HG02610 (cell line): ENCODE measurements at regions not wholly inside any gene's neighbourhood (a gene's known extent, or its start where the extent isn't known, plus 50 kb on each side); places are given as distances from the start of the nearest gene placed in this dataset.

Experiments
- ATAC-seq: cut with Tn5 transposase; IDR thresholded peaks from one replicate; pipeline ENCODE4 v1.9.1; 2021; ENCODE audit warnings: mild to moderate bottlenecking, moderate library complexity; ENCODE audit not compliant: unreplicated experiment

DNA sequence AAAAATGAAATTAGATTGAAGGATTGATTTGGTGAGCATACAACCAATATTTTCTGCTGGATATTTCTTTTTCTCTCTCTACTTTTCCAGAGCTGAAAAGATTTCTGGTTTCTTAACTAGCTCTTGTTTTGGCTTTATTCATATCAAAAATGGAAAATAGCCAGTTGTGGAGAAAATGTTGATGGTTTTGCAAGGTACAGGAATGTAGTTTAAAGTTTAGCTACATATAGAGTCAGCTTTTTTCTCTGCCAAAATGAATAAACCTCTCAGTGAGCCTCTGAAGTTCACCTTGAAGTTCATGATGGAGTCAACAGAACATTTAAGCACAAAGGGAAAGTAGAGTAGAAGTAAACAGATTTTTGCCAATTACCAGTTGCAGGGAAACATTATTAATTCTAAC lies 720.5 kb upstream of the ALCAM start:
- ATAC-seq = no peak

DNA sequence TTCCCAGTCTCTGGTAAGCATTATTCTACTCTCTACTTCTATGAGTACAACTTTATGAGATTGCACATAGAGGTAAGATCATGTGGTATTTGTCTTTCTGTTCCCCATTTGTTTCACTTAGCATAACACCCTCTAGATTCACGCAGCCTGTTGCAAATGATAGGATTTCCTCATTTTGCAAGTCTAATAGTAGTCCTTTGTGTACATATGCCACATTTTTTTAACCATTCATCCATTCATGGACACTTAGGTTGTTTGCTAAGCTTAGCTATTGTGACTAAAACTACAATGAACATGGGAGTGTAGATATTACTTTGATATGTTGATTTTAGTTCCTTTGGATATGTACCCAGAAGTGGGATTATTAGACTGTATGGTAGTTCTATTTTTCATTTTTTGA lies 717.9 kb upstream of the ALCAM start:
- ATAC-seq = no peak

DNA sequence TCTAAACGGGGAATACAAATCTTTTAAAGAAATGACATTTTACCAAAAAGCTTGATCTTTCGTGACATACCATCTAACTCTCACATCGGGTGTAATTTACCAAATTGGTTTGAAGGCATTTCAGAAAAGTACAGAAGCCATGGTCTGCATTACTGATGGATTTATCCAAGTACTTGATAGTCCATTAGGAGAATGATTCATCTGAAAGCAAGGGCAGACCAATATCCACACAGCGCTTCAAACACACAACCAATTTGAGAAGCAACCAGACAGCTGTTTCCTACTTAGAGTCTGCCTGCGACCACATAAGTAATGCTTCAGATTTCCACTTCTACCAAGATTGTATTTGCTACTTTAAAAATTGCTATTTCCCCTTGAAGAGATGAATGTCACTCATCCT lies 697.6 kb upstream of the ALCAM start:
- ATAC-seq = no peak

DNA sequence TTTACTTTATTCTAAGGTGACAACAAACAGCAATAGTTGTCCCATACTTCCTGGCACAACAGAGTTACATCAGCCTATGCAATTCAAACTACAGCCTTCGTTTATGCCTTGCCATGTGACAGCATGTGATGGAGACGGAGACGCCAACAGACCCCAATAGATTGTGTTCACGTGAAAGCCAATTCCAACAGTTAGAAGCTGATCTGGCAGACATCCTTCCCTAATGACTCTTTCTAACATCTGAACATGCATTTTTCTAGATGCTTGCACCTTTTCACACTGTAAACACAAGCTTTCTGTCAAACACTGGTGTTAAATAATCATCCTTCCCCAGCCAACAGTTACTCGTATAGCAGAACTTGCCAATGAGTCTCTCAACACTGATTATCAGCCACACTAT lies 694.4 kb upstream of the ALCAM start:
- ATAC-seq = no peak

DNA sequence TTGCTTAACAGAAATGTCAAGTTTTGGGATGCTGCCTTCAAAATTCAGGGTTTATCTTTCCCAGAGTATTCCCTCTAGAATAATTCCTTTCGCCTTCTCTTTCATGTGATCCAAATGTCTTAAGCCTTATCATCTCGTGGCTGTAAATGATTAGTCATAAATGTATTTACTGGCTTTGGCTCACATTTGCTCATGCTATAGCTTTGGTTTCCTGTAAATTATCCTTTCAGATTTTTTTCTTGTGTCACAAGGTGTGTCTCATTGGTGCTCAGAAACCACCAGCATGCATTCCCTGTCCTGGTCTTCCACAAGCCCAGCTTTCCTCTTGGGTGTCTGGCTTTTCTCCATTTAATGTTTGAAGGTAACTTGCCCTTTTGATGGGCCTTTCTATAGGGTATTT lies 692.7 kb upstream of the ALCAM start:
- ATAC-seq = no peak

DNA sequence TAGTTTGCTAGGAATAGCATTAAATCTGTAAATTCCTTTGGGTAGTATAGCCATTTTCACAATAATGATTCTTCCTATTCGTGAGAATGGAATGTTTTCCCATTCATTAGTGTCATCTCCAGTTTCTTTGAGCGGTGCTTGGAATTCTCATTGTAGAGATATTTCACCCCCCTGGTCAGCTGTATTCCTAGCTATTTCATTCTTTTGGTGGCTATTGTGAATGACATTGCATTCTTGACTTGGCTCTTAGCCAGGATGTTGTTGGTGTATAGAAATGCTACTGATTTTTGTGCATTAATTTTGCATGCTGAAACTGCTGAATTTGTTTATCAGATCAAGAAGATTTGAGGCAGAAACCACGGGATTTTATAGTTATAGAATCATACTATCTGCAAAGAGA lies 690.5 kb upstream of the ALCAM start:
- no peak for ATAC-seq

DNA sequence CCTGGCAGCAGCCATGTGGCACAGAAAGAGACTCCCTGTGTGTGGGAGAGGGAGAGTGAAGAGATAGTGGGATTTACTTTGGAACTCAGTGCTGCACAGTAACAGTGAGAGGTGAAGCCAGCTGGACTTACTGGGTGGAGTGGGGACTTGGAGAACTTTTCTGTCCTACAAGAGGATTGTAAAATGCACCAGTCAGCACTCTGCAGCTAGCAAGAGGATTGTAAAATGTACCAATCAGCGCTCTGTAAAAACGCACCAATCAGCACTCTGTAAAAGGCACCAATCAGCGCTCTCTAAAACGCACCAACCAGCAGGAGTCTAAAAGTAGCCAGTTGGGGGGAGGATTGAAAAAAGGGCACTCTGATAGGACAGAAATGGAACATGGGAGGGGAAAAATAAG lies 688.8 kb upstream of the ALCAM start:
- no peak for ATAC-seq

DNA sequence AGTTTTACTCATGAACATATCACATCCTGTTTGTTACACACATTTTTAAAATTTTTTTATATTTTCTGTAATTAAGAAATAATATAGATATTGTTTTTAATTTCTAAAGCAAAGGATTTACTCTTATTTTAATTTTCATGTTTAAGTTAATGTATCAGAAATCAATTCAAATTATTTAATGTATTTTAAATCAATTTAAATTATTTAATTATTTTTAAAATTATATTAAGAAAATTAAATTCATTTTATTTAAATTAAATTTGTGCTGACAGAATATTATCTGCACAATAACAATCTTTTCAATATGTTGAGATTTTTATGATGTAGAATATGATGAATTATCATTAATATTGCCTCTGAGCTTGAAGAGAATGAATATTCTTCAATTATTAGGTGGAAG lies 681.2 kb upstream of the ALCAM start:
- no peak for ATAC-seq

DNA sequence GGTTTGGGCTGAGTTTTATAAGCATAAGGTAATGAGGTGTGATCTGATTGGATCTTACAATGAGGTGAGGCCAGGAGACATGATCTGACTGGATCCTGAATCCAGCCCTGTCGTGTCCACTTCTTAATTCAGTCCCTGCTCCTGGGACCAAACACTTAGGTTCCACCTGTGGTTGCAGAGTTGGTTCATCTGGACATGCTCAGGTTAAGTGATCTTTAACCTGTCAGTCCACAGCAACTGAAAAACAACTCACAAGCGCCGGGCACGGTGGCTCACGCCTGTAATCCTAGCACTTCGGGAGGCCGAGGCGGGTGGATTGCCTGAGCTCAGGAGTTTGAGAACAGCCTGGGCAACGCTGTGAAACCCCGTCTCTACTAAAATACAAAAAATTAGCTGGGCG lies 679.3 kb upstream of the ALCAM start:
- ATAC-seq = no peak

DNA sequence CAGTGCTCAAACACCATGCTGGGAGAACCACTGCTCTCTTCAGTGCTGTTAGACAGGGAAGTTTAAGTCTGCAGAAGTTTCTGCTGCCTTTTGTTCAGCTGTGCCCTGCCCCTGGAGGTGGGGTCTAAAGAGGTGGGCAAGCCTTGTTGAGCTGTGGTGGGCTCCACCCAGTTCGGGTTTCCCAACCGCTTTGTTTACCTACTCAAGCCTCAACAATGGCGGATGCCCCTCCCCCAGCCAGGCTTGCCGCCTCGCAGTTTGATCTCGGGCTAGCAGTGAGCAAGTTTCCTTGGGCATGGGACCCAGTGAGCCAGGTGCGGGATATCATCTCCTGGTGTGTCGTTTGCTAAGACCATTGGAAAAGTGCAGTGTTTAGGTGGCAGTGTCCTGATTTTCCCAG lies 670.2 kb upstream of the ALCAM start:
- ATAC-seq = no peak

DNA sequence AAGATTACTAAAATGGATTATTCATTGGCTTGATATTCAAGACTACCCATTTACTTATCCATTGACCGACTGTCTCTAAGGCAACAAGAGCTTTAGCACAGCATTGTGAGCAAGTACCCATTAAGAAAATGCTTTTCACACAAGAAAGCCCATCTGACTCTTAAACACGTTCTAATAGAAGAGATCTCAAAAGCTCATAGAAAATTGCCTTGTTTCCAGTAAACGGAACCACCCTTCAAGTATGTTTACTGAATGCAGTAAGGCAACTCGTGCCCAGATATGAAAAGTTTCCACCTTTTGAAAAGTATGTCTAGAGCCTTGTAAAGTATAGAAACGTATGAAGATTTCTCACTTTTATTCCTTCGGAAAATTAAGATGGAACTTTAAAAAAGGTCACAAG lies 655.3 kb upstream of the ALCAM start:
- no peak for ATAC-seq

DNA sequence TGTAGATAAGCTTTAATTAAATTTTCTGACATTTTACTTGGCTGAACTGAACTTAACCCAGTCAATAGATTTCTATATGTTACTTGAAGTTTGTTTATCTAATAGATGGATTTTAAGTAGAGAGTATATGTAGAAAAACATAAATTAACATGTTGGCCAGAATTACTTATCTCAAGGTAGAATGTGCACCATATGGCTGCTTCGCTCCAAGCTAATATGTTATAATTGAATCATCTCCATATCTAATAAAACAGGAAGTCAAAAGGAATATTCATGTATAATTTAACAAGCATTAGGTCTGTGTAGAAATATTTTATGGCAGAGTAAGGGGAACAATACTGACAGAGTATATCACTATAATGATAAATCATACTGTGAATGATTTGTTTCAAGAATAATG lies 650.7 kb upstream of the ALCAM start:
- ATAC-seq = no peak

DNA sequence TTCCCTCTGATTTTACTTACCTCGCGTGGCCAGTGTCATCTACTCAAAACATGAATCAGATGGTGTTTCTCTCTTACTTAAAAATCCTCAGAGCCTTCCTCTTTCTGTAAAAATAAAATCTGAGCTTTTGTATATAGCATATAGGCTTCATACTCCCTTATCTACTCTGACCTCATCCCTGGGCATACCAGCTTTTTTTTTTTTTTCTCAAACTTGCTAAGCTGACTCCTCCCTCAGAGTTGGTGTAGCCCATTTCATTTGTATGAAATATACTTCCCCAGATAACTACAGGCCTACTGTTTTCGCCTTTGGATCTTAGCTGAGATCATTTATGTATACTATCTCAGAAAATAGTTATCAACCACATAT lies 648.9 kb upstream of the ALCAM start:
- ATAC-seq = peak; percentile 50

DNA sequence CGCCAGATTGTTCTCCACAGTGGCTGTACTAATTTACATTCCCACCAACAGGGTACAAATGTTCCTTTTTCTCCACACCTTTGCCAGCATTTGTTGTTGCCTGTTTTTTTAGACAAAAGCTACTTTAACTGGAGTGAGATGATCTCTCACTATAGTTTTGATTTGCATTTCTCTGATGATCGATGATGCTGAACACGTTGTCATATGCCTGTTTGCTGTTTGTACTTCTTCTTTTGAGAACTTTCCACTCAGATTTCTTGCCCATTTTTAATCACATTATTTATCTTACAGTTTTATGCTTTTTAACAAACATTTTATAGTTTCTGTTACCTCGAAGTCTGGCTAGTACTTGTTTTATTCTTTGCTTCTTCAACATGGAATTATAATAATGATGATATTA lies 643.7 kb upstream of the ALCAM start:
- no peak for ATAC-seq

DNA sequence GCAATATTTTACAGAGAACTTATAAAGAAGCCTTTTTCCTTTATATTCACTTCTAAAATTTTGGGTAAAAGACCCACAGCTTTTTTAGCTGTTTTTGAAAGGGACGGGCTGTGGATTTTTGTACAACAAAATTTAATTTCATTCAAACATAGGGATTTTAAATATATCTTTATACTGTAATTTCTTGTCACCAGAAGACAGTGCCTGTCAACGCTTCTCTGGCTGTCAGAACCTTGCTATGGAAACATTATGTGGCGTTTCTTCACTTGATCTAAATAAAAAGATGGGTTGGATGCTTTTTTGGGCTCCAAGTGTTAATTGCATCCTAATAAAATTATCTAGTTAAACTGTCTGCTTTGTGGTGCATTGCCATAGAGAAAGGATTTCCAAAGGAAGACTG lies 635.6 kb upstream of the ALCAM start:
- no peak for ATAC-seq

DNA sequence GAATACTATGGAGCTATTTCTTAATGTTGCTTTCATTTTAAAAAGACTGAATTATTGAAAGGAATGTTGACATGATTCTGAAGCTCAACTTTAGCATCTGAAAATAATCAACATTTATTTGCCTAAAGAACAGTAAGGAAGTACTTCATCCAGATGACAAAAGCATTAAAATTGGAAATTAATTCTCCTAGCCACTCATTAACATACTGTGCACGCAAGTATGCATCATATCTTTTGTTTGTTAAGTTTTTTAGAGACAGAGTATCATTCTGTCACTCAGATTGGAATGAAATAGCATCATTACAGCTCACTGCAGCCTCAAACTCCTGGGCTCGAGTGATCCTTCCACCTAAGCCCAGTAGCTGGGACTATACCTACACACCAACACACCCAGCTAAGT lies 632.1 kb upstream of the ALCAM start:
- no peak for ATAC-seq

DNA sequence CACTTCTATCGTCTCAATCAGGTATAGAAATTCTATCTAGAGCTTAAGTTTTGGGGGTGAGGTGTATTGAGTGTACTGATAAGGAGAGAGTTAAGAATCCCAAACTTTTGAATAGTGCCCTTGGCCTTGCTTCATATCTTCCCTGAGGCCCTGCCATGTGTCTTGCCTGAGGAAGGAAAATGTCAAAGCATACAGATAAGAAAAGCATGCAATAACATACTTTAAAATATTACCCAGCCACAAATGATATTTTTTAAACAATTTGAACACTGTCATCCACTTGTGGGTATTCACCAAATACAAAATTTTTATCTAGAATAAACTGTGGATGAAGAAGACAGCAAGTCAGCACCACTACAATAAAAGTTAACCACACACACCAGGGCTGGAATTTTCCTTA lies 631.0 kb upstream of the ALCAM start:
- ATAC-seq = no peak

DNA sequence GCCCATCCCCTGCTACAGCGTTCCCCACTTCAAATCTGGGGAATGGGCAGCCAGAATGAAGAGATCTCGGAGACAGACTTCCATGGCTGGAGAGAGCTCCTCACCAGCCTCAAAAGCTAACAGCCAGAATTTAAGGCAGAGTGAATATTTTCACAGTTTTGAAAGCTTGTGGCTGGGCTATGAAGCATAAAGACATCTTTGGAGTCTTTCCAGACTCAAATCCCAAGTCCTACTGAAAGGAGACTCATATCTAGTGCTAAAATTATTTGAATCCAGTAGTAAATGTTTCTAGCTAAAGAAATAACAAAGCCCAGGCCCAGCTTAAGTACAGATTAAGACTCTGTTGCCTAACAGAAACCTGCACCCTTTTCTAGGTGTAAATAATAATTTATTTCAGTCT lies 628.4 kb upstream of the ALCAM start:
- ATAC-seq = no peak

DNA sequence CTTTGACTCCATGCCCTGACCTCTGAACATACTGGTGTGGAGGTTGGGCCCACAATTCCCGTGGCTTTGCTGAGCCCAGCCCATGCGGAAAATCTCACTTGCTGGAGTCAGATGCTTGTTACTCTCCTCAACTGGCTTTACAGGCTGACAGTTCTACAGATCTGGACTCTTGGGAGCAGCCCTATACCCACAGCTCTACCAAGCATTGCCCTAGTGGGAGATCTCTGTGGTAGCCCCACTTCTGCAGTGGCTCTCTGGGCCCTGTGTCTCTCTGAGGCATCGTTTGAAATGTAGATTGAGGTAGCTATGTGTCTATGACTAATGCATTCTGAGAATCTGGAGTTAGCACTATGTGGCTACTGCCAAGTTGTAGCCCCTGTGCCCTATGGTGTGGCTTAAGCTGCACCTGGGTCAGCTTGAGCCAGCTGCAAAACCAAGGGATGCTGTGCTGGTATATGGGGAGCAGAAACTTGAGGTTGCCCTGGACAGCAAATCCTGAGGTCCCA lies 625.8 kb upstream of the ALCAM start:
- no peak for ATAC-seq

DNA sequence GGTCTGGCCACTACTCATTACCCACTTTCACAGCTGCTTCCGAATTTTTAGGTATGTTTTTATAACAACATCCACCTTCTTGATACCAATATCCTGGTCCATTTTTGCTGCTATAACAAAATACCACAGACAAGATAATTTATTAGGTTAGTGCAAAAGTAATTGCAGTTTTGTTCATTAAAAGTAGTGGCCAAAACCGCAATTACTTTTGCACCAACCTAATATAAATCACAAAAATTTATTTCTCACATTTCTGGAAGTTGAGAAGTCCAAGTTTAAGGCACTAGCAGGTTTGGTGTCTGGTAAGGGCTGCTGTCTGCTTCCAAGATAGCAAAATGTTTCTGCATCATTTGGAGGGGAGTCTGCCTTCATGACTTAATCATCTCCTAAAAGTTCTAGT lies 624.7 kb upstream of the ALCAM start:
- no peak for ATAC-seq

DNA sequence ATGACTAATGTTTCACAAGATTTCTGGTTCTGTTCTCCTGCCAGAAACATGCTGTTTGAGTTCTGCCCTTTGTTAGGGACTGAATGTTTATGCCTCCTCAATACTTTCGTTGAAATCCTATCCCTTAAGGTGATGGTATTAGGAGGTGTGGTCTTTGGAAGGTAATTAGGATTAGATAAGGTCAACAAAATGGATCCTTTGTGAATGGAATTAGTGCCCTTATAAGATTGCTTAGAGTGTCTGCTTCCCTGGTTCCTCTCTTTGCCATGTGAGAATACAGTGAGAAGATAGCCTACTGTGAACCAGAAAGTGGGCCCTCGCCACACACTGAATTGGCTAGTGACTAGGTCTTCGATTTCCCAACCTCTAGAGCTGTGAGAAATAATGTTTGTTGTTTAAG lies 621.4 kb upstream of the ALCAM start:
- ATAC-seq = no peak

DNA sequence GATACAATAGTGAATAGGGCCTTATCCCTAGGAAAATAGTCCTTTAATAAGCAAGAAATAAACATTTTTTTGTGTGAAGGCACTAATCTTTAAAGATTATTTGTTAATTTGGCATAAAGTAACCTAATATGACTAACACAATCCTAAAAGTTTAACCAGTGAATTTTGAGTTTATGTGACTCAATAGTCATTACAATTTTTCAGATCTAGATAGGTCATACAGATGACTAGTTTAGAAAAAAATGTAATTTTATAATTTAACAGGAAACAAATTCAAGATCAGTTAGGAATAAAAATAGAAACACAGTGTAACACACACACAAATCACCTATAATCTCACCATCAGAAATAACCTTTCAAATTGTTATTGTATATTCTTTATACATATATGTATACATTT lies 620.7 kb upstream of the ALCAM start:
- no peak for ATAC-seq

DNA sequence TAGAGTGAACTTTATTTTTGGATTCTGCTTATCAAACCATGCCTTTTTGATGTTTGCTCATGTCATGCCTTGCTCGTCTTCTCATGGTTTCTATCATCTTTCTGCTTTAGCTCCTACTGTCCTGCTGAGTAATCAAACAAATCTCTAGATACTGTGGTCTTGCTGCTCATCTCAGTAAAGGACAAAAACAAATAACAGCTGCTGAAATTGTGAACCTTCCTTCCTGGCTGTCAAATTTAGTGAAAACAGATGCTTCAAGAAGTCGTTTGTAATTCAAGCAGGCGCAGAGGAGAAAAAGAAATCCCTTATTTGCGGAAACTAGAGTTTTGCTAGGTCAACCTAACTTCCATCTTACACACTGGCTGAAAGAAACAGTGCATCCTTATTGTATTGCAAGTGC lies 616.1 kb upstream of the ALCAM start:
- no peak for ATAC-seq

DNA sequence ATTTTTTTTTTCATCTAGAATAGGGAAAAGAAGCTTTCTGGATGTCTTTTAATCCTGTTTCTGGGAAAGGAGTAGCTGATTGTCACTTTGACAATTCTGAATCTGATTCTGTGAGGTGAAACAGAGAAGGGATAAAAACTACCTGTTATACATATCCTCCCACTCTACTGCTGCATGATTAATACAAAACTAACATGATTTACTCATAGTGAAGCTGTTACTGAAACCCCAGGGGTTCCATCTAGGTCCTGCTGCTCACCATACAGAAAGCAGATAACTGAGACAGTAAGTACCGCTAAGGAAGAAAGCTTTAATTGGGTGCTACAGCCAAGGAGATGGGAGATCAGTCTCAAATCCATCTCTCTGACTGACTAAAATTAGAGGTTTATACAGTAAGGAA lies 610.9 kb upstream of the ALCAM start:
- peak; percentile 39 for ATAC-seq
